Right lobe of liver (tissue), 4 donors: ENCODE measurements at regions not wholly inside any gene's neighbourhood (a gene's known extent, or its start where the extent isn't known, plus 50 kb on each side); places are given as distances from the start of the nearest gene placed in this dataset.

Experiments
- POLR2A ChIP-seq: fragments of 450-650 bp; IDR thresholded peaks from one replicate; pipeline ENCODE4 v1.6.1; 2017; ENCODE audit warnings: antibody characterized with exemption, mild to moderate bottlenecking
- TF ChIP-seq, protein P1 (sequence below), 4 donors: fragments of 200-600 bp in 3 of 4; fragments of 450-650 bp in 1 of 4; IDR thresholded peaks; one replicate each; pipeline versions ENCODE4 v1.5.1 to v1.8.0; 2016 to 2022; ENCODE audit warnings: antibody characterized with exemption in 4 of 4, mild to moderate bottlenecking in 2 of 4
- donor health status: DM: no; HTN: no; CAD: no.
- donor health status: DM: no; HTN: no; CAD: no.
- donor health status: DM: no; HTN: yes; CAD: no.

DNA sequence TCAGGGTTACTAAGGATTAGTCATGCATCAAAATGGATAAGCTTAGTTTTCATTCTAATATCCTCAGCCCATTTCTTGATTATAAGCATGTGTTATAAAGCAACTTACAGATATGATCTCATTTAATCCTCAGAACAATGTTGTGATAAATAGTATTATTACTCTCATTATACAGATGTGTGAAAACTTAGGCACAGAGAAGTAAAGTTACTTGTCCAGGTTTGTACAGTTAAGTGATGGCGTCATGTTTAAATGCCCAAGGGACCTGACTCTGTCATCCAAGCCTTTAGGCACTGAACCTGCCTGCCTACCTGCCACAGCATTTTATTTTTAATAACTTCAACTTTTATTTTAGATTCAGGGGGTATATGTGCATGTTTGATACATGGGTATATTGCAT, 472.9 kb upstream of the SEMA6D start:
- TF ChIP-seq, protein P1, sequence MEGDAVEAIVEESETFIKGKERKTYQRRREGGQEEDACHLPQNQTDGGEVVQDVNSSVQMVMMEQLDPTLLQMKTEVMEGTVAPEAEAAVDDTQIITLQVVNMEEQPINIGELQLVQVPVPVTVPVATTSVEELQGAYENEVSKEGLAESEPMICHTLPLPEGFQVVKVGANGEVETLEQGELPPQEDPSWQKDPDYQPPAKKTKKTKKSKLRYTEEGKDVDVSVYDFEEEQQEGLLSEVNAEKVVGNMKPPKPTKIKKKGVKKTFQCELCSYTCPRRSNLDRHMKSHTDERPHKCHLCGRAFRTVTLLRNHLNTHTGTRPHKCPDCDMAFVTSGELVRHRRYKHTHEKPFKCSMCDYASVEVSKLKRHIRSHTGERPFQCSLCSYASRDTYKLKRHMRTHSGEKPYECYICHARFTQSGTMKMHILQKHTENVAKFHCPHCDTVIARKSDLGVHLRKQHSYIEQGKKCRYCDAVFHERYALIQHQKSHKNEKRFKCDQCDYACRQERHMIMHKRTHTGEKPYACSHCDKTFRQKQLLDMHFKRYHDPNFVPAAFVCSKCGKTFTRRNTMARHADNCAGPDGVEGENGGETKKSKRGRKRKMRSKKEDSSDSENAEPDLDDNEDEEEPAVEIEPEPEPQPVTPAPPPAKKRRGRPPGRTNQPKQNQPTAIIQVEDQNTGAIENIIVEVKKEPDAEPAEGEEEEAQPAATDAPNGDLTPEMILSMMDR (IDR thresholded peaks at IDR 0.05) = no peak
- no peak for TF ChIP-seq POLR2A
